Keratinocyte (primary cell): ENCODE measurements at regions not wholly inside any gene's neighbourhood (a gene's known extent, or its start where the extent isn't known, plus 50 kb on each side); places are given as distances from the start of the nearest gene placed in this dataset.
A peak's percentile ranks its signal among the peaks of the same experiment; 100 is the strongest.

ENCODE experiments used
- DNase-seq: peaks from one replicate; pipeline ENCODE4 v3.0.0-alpha.2; 2011; ENCODE audit warnings: low read depth, missing footprints, low spot score
- FAIRE-seq: peaks from 2 replicates; lab custom pipeline; 2011; peaks lifted over from hg19 to GRCh38; lab: Jason Lieb, UNC
- H2AFZ ChIP-seq: 2 replicates; pipeline ENCODE4 v1.6.0; 2012; ENCODE audit warnings: low read length, control low read depth, inconsistent platforms; ENCODE audit not compliant: control insufficient read depth
- H3K27ac ChIP-seq: 2 replicates; pipeline ENCODE4 v1.5.1; 2011; ENCODE audit warnings: low read length; ENCODE audit not compliant: control insufficient read depth, insufficient read depth
- H3K27me3 ChIP-seq: 3 replicates; pipeline ENCODE4 v1.6.0; 2011; ENCODE audit warnings: low read length; ENCODE audit not compliant: control insufficient read depth, insufficient read depth; ENCODE audit errors: extremely low read depth
- H3K36me3 ChIP-seq, 2 experiments: 2 replicates in 1 of 2; 3 replicates in 1 of 2; pipeline ENCODE4 v1.5.1; 2011; ENCODE audit warnings: low read length in 2 of 2, mild to moderate bottlenecking in 1 of 2; ENCODE audit not compliant: control insufficient read depth in 2 of 2, insufficient read depth in 2 of 2; ENCODE audit errors: extremely low read depth in 1 of 2
- H3K4me1 ChIP-seq: 3 replicates; pipeline ENCODE4 v1.5.1; 2011; ENCODE audit warnings: low read length; ENCODE audit not compliant: control insufficient read depth, insufficient read depth; ENCODE audit errors: extremely low read depth
- H3K4me2 ChIP-seq: 3 replicates; pipeline ENCODE4 v1.6.0; 2011; ENCODE audit warnings: low read depth, low read length; ENCODE audit not compliant: control insufficient read depth, insufficient read depth; ENCODE audit errors: extremely low read depth
- H3K4me3 ChIP-seq, 3 experiments: fragments of 200-600 bp in 1 of 3; sonication (generic) in 1 of 3; 2 replicates in 2 of 3; 3 replicates in 1 of 3; pipeline ENCODE4 v1.5.1; 2011 to 2016; ENCODE audit warnings: low read length in 3 of 3, mild to moderate bottlenecking in 3 of 3, control low read depth in 2 of 3, inconsistent platforms in 1 of 3, low read depth in 1 of 3, mixed read lengths in 1 of 3, mixed run types in 1 of 3, moderate library complexity in 1 of 3; ENCODE audit not compliant: control insufficient read depth in 2 of 3, insufficient read depth in 2 of 3; ENCODE audit errors: extremely low read depth in 1 of 3
- H3K79me2 ChIP-seq: 2 replicates; pipeline ENCODE4 v1.6.0; 2012; ENCODE audit warnings: low read length; ENCODE audit not compliant: control insufficient read depth, insufficient read depth
- H3K9ac ChIP-seq: 3 replicates; pipeline ENCODE4 v1.6.0; 2011; ENCODE audit warnings: low read length; ENCODE audit not compliant: control insufficient read depth, insufficient read depth; ENCODE audit errors: extremely low read depth
- H3K9me1 ChIP-seq: 3 replicates; pipeline ENCODE4 v1.6.0; 2011; ENCODE audit warnings: low read length; ENCODE audit not compliant: control insufficient read depth, insufficient read depth; ENCODE audit errors: extremely low read depth
- H3K9me3 ChIP-seq: 2 replicates; pipeline ENCODE4 v1.5.1; 2012; ENCODE audit warnings: low read depth, low read length; ENCODE audit not compliant: control insufficient read depth
- H4K20me1 ChIP-seq: 3 replicates; pipeline ENCODE4 v1.6.0; 2011; ENCODE audit warnings: low read length; ENCODE audit not compliant: control insufficient read depth, insufficient read depth; ENCODE audit errors: extremely low read depth
- CTCF ChIP-seq, 3 experiments: IDR thresholded peaks in 1 of 3; conservative IDR thresholded peaks in 1 of 3; optimal IDR thresholded peaks in 1 of 3; 2 replicates in 2 of 3; 3 replicates in 1 of 3; pipeline versions ENCODE3 to v1.5.1; 2011; ENCODE audit warnings: low read length in 3 of 3, mild to moderate bottlenecking in 3 of 3, moderate library complexity in 2 of 3, control low read depth in 1 of 3, inconsistent platforms in 1 of 3; ENCODE audit not compliant: insufficient read depth in 2 of 3; ENCODE audit errors: extremely low read depth in 1 of 3
- EZH2 ChIP-seq: IDR thresholded peaks from one replicate; pipeline ENCODE4 v1.6.1; 2012; ENCODE audit warnings: inconsistent platforms, mild to moderate bottlenecking, low read length, moderate library complexity
- dilution Hi-C: fragments of 300-500 bp; cut with MboI; formaldehyde crosslinking; loops from one replicate; pipeline ENCODE4 v1.7.0; 2020; ENCODE audit warnings: low sequenced_read_pairs; ENCODE audit not compliant: extremely low pct_ligation_motif_present

GRCh38 chr15:38724827-38725226, 160.2 kb upstream of the RASGRP1 start:
- no peak for DNase-seq
- H3K4me1 ChIP-seq = no peaks in the 10 kb centered on the region
- H3K4me2 ChIP-seq = no peak overlapping the region
- H3K79me2 ChIP-seq = no peaks in the 10 kb centered on the region
- H3K9me1 ChIP-seq = no peaks in the 10 kb centered on the region
- no peak overlapping the region for H3K9ac ChIP-seq
- no peak overlapping the region for H3K27ac ChIP-seq
- no peaks in the 10 kb centered on the region for H4K20me1 ChIP-seq
- no peaks in the 10 kb centered on the region for H3K27me3 ChIP-seq
- H2AFZ ChIP-seq = no peak overlapping the region
- TF ChIP-seq CTCF (optimal IDR thresholded peaks at IDR 0.05 in 1 of 3, IDR thresholded peaks at IDR 0.05 in 1 of 3, conservative IDR thresholded peaks at IDR 0.05 in 1 of 3; ENCODE audit: extremely low read depth in 1 of 3, insufficient read depth in 2 of 3, low read length in 3 of 3) (peak in 1 of 3 experiments; percentile 2), EZH2 (no peak)
- no peak for FAIRE-seq
- dilution Hi-C loops = no loop called here
- H3K36me3 ChIP-seq = no peaks in the 10 kb centered on the region
- H3K9me3 ChIP-seq = no peaks in the 10 kb centered on the region
- no peak overlapping the region for H3K4me3 ChIP-seq

GRCh38 chr15:38726187-38726586, 161.6 kb upstream of the RASGRP1 start:
- dilution Hi-C loops = no loop called here

More at GRCh38 chr15:38726187-38726586, 161.6 kb upstream of the RASGRP1 start:
- no peaks in the 10 kb centered on the region for H3K79me2 ChIP-seq
- no peaks in the 10 kb centered on the region for H3K36me3 ChIP-seq
- H3K9ac ChIP-seq = no peak overlapping the region
- no peak overlapping the region for H2AFZ ChIP-seq
- no peaks in the 10 kb centered on the region for H3K9me1 ChIP-seq
- DNase-seq = no peak
- H3K27ac ChIP-seq = no peak overlapping the region
- TF ChIP-seq EZH2 (no peak), CTCF (optimal IDR thresholded peaks at IDR 0.05 in 1 of 3, IDR thresholded peaks at IDR 0.05 in 1 of 3, conservative IDR thresholded peaks at IDR 0.05 in 1 of 3; ENCODE audit: extremely low read depth in 1 of 3, insufficient read depth in 2 of 3, low read length in 3 of 3) (no peak)
- H3K4me2 ChIP-seq = no peak overlapping the region
- H3K4me3 ChIP-seq = no peak overlapping the region
- H3K9me3 ChIP-seq = no peaks in the 10 kb centered on the region
- H3K27me3 ChIP-seq = no peaks in the 10 kb centered on the region
- H4K20me1 ChIP-seq = no peaks in the 10 kb centered on the region
- H3K4me1 ChIP-seq = no peaks in the 10 kb centered on the region
- peak; percentile 44 for FAIRE-seq
